ENCODE measurements at regions not wholly inside any gene's neighbourhood (a gene's known extent, or its start where the extent isn't known, plus 50 kb on each side); places are given as distances from the start of the nearest gene placed in this dataset.
"Not testable (repeated sequence)": the region's sequence is repeated elsewhere in the genome, so short reads cannot be mapped to it uniquely, and the experiment has no call there.

DNA sequence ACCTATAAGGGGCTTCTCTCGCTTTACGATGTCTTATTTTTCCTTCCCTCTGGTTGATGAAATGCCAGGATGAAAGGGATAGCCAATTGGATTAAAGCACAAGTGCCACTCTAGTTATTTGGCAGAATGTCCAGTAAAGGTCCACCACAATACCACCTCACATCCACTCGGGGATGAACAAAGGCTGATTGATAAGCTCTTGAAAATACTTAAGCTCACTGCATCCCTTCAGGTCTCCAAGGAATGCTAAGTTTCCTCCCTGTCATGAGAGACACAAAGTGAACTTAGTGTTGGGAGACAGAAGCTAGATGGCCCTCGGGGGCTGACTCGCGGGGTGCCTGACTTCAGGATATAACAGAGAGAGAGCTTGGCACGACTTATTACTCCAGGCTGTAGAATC lies 185.9 kb upstream of the ZNF644 start:
- H3K4me3 Mint-ChIP-seq, H3K4me1 Mint-ChIP-seq, ATAC-seq, H3K9me3 Mint-ChIP-seq, H3K36me3 Mint-ChIP-seq, H3K27ac Mint-ChIP-seq: not testable (repeated sequence)
- H3K27me3 Mint-ChIP-seq = peaks cover 29% of the 10 kb centered on the region

GRCh38 chr1:91204150-91204549 lies 182.3 kb upstream of the ZNF644 start:
- ATAC-seq, H3K4me1 Mint-ChIP-seq, H3K27ac Mint-ChIP-seq, H3K9me3 Mint-ChIP-seq, H3K36me3 Mint-ChIP-seq, H3K4me3 Mint-ChIP-seq: not testable (repeated sequence)
- peaks cover 24% of the 10 kb centered on the region for H3K27me3 Mint-ChIP-seq

- no peak for ATAC-seq
- no peak overlapping the region for H3K4me3 Mint-ChIP-seq
Measured at GRCh38 chr1:91201694-91202093, 179.9 kb upstream of the ZNF644 start.

GRCh38 chr1:91201176-91201575 lies 179.3 kb upstream of the ZNF644 start:
- no peak for ATAC-seq
- no peaks in the 10 kb centered on the region for H3K36me3 Mint-ChIP-seq

More at GRCh38 chr1:91201694-91202093, 179.9 kb upstream of the ZNF644 start:
- Mint-ChIP-seq H3K36me3 (no peaks in the 10 kb centered on the region), H3K27ac (no peak overlapping the region), H3K9me3 (no peaks in the 10 kb centered on the region), H3K4me1 (no peaks in the 10 kb centered on the region), H3K27me3 (peaks cover 15% of the 10 kb centered on the region)

DNA sequence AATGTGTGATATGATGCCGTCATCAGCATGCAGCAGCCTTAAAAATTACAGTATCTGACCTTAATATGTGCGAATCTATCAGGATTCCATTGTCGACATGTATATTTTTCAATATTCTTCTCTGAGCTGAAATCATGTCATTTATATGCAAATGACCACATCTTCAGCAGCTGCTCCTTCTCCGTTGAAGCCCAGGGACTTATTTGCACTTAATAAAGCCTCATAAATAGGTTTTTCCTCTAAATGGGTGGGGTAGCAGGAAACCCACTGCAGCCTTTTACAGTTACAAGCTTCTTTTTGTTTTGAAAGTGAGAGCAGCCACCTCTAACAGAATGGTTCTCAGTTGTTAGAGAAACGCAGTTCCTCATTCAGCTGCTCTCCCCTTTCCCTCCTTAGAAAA lies 178.8 kb upstream of the ZNF644 start:
- H3K4me1 Mint-ChIP-seq = no peaks in the 10 kb centered on the region
- no peak for ATAC-seq

More at GRCh38 chr1:91201176-91201575, 179.3 kb upstream of the ZNF644 start:
- H3K4me1 Mint-ChIP-seq = no peaks in the 10 kb centered on the region
- H3K9me3 Mint-ChIP-seq = no peaks in the 10 kb centered on the region
- no peak overlapping the region for H3K27ac Mint-ChIP-seq
- no peak overlapping the region for H3K4me3 Mint-ChIP-seq
- peaks cover 15% of the 10 kb centered on the region for H3K27me3 Mint-ChIP-seq

GRCh38 chr1:91199988-91200387 lies 178.2 kb upstream of the ZNF644 start:
- no peaks in the 10 kb centered on the region for H3K36me3 Mint-ChIP-seq
- no peaks in the 10 kb centered on the region for H3K4me1 Mint-ChIP-seq
- peaks cover 15% of the 10 kb centered on the region for H3K27me3 Mint-ChIP-seq
- H3K4me3 Mint-ChIP-seq = no peak overlapping the region
- no peak for ATAC-seq
- no peaks in the 10 kb centered on the region for H3K9me3 Mint-ChIP-seq
- no peak overlapping the region for H3K27ac Mint-ChIP-seq

More for the DNA sequence above, 178.8 kb upstream of the ZNF644 start:
- no peak overlapping the region for H3K27ac Mint-ChIP-seq
- no peak overlapping the region for H3K4me3 Mint-ChIP-seq
- peaks cover 15% of the 10 kb centered on the region for H3K27me3 Mint-ChIP-seq
- no peaks in the 10 kb centered on the region for H3K9me3 Mint-ChIP-seq
- H3K36me3 Mint-ChIP-seq = no peaks in the 10 kb centered on the region

DNA sequence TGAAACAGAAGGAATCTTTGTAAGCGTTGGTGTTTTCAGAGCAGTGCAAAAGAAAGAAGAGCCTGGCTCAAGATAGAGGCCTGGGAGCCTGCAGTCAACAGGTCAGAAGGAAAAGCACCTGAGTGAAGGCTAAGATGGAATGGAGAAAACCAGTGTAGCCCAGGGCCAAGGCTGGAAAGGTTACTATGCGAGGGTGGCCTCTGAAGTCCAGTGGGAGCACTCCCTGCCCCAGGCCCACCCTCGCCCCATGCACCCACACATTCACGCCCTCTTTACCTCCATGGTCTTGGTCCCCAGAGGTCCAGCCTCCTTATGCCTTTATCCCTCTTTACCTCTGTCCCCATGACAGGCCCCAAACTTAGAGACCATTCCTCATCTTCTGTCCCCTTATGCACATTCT lies 169.2 kb upstream of the ZNF644 start:
- Mint-ChIP-seq H3K27me3 (peaks cover 31% of the 10 kb centered on the region), H3K4me3 (no peak overlapping the region), H3K27ac (no peak overlapping the region), H3K9me3 (peaks cover 6% of the 10 kb centered on the region), H3K36me3 (no peaks in the 10 kb centered on the region), H3K4me1 (no peaks in the 10 kb centered on the region)
- ATAC-seq = no peak

- peaks cover 13% of the 10 kb centered on the region for H3K9me3 Mint-ChIP-seq
- no peak for ATAC-seq
- H3K36me3 Mint-ChIP-seq = no peaks in the 10 kb centered on the region
- H3K4me1 Mint-ChIP-seq = no peaks in the 10 kb centered on the region
- no peak overlapping the region for H3K4me3 Mint-ChIP-seq
- H3K27me3 Mint-ChIP-seq = peaks cover 31% of the 10 kb centered on the region
- H3K27ac Mint-ChIP-seq = no peak overlapping the region
Measured at GRCh38 chr1:91189096-91189495, 167.3 kb upstream of the ZNF644 start.

DNA sequence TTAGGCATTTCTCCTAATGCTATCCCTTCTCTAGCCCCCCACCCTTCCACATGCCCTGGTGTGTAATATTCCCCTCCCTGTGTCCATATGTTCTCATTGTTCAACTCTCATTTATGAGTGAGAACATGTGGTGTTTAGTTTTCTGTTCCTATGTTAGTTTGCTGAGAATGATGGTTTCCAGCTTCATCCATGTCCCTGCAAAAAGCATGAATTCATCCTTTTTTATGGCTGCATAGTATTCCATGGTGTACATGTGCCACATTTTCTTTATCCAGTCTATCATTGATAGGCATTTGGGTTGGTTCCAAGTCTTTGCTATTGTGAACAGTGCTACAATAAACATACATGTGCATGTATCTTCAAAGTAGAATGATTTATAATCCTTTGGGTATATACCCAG lies 161.0 kb upstream of the ZNF644 start:
- H3K27ac Mint-ChIP-seq, H3K4me1 Mint-ChIP-seq, ATAC-seq, H3K27me3 Mint-ChIP-seq, H3K36me3 Mint-ChIP-seq, H3K4me3 Mint-ChIP-seq: not testable (repeated sequence)
- peaks cover 21% of the 10 kb centered on the region for H3K9me3 Mint-ChIP-seq

- no peak overlapping the region for H3K4me3 Mint-ChIP-seq
- no peak for ATAC-seq
- no peaks in the 10 kb centered on the region for H3K36me3 Mint-ChIP-seq
- no peak overlapping the region for H3K27ac Mint-ChIP-seq
- H3K4me1 Mint-ChIP-seq = no peaks in the 10 kb centered on the region
- H3K27me3 Mint-ChIP-seq = peaks cover 21% of the 10 kb centered on the region
- H3K9me3 Mint-ChIP-seq = no peaks in the 10 kb centered on the region
Measured at GRCh38 chr1:91176250-91176649, 154.4 kb upstream of the ZNF644 start.

- no peak overlapping the region for H3K27ac Mint-ChIP-seq
- no peaks in the 10 kb centered on the region for H3K4me1 Mint-ChIP-seq
- no peaks in the 10 kb centered on the region for H3K9me3 Mint-ChIP-seq
- ATAC-seq = no peak
- H3K27me3 Mint-ChIP-seq = peaks cover 21% of the 10 kb centered on the region
- H3K4me3 Mint-ChIP-seq = no peak overlapping the region
- H3K36me3 Mint-ChIP-seq = no peaks in the 10 kb centered on the region
Measured at GRCh38 chr1:91174734-91175133, 152.9 kb upstream of the ZNF644 start.

GRCh38 chr1:91173346-91173890 lies 151.6 kb upstream of the ZNF644 start:
- no peaks in the 10 kb centered on the region for H3K9me3 Mint-ChIP-seq
- H3K27me3 Mint-ChIP-seq = peaks cover 21% of the 10 kb centered on the region
- H3K36me3 Mint-ChIP-seq = no peaks in the 10 kb centered on the region
- no peak overlapping the region for H3K4me3 Mint-ChIP-seq
- H3K4me1 Mint-ChIP-seq = no peaks in the 10 kb centered on the region
- ATAC-seq = no peak
- H3K27ac Mint-ChIP-seq = no peak overlapping the region

DNA sequence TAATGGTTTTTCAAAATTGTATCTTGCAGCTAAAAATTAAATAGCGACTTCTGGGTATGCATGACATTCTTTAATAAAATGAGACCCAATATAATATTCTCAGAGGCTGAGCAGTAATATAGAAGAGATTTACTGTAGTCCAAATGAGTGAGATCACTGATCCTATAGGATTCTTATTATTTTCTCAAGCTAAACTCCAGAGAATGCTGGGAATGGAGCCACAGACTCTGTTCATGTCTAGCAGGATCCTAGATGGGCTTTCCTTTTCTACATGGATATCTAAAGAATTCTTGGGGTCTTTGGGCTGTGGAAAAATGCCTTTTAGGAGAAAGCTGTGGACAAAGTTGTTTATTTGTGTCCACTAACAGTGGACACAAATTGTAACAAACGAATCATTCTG lies 150.7 kb upstream of the ZNF644 start:
- Mint-ChIP-seq H3K9me3 (no peaks in the 10 kb centered on the region), H3K27me3 (peaks cover 26% of the 10 kb centered on the region), H3K4me1 (no peaks in the 10 kb centered on the region), H3K4me3 (no peak overlapping the region), H3K36me3 (no peaks in the 10 kb centered on the region), H3K27ac (no peak overlapping the region)
- no peak for ATAC-seq

DNA sequence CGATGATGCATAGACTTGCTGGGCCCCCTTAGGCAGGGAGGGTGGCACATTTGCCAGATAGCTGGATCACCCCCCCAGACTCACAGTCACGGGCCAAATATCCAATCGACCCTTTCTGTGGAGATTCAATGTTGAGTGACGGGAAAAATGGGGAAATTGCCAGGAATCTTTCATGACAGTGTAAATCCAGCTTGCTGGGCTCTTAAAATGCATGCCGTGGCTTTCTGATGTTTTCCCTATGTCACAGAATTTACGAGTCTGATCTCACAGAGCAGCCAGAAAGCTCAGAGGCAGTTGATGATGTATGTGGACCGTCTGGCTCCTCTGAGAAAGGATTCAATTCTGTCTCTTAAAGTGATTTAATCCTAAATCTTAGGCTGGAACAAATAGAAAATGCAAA lies 150.1 kb upstream of the ZNF644 start:
- Mint-ChIP-seq H3K27me3 (peaks cover 30% of the 10 kb centered on the region), H3K4me3 (no peak overlapping the region), H3K4me1 (no peaks in the 10 kb centered on the region), H3K9me3 (no peaks in the 10 kb centered on the region), H3K36me3 (no peaks in the 10 kb centered on the region), H3K27ac (no peak overlapping the region)
- no peak for ATAC-seq

GRCh38 chr1:91170571-91170970 lies 148.7 kb upstream of the ZNF644 start:
- H3K36me3 Mint-ChIP-seq = no peaks in the 10 kb centered on the region
- H3K27me3 Mint-ChIP-seq = peaks cover 30% of the 10 kb centered on the region
- no peaks in the 10 kb centered on the region for H3K9me3 Mint-ChIP-seq
- no peak for ATAC-seq
- H3K27ac Mint-ChIP-seq = no peak overlapping the region
- no peak overlapping the region for H3K4me3 Mint-ChIP-seq
- H3K4me1 Mint-ChIP-seq = peaks cover 1% of the 10 kb centered on the region

DNA sequence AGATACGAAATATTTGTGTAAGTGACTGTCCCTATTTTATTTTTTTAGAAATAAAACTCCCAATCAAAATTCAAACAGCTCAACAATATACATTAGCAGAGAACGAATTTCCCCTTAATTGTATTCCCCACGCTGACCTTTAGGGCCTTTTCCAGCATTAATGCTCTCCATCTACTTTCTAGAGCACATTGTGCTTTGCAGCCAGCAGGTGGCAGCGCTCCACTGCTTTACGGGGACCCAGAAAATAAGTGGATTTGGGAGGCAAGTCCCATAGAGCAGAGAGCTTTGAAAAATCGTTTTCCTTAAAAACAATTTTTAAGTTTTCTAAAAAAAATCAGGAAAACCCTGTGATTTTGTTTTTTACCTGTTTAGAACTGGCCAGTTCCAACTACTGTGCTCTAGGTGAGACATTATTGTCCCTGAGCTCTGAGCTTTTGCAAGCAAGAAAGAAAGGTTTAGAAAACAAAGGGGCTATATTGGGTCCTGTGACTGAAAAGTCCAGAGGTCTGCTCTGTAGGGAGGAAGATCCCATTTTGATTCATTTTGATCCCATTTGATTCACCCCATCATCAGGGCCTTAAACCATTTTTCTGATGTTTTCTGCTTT lies 144.4 kb upstream of the ZNF644 start:
- peaks cover 9% of the 10 kb centered on the region for H3K27me3 Mint-ChIP-seq
- H3K4me1 Mint-ChIP-seq = peaks cover 12% of the 10 kb centered on the region
- no peaks in the 10 kb centered on the region for H3K9me3 Mint-ChIP-seq
- ATAC-seq = no peak
- H3K36me3 Mint-ChIP-seq = no peaks in the 10 kb centered on the region
- no peak overlapping the region for H3K4me3 Mint-ChIP-seq
- no peak overlapping the region for H3K27ac Mint-ChIP-seq
